LNCaP clone FGC (cell line): ENCODE measurements at regions not wholly inside any gene's neighbourhood (a gene's known extent, or its start where the extent isn't known, plus 50 kb on each side); places are given as distances from the start of the nearest gene placed in this dataset.

Experiments used
- DNase-seq: peaks from one replicate; pipeline ENCODE4 v3.0.0-alpha.2; 2011; ENCODE audit warnings: low read depth
- H3K4me3 ChIP-seq: 2 replicates; pipeline ENCODE4 v1.5.1; 2011; ENCODE audit warnings: mild to moderate bottlenecking, low read depth, low read length, control low read depth
- TF ChIP-seq, protein P1 (sequence below): IDR thresholded peaks from 2 replicates; pipeline ENCODE4 v1.5.1; 2012; ENCODE audit warnings: mild to moderate bottlenecking; ENCODE audit not compliant: control insufficient read depth, insufficient read depth; ENCODE audit errors: extremely low read depth

DNA sequence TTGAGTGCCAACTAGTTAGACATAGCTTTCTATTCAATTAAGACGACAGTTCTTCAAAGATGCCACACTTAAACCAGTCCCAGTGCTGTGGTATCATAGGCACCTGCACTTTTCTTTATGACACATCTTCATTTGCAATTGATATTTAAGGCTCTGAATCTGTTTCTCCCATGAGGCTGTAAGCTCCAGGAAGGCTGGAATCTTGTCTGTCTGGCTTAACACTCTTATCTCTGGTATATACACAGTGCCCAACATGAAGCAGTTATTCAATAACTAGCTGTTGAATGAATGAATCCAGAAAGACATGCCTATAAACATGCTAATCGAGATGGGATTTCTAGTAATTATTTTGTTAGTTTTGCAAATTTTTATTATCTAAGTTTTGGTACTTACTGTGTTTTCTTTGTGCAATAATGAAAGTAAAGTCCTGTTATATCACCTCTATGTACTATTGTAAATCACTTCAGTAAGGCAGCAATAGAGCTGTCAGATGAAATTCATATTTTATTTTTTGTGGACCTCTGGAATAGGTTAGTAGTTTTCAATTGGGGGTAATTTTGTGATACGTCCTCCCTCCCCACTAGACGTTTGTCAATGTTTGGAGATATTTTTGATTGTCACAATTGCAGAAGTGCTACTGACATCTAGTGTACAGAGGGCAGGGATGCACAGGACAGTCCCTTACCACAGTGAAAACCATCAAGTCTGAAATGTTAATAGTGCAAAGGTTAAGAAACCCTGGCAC lies 51.3 kb upstream of the STEAP4 start:
- peak; percentile 22 for DNase-seq
- TF ChIP-seq, protein P1, sequence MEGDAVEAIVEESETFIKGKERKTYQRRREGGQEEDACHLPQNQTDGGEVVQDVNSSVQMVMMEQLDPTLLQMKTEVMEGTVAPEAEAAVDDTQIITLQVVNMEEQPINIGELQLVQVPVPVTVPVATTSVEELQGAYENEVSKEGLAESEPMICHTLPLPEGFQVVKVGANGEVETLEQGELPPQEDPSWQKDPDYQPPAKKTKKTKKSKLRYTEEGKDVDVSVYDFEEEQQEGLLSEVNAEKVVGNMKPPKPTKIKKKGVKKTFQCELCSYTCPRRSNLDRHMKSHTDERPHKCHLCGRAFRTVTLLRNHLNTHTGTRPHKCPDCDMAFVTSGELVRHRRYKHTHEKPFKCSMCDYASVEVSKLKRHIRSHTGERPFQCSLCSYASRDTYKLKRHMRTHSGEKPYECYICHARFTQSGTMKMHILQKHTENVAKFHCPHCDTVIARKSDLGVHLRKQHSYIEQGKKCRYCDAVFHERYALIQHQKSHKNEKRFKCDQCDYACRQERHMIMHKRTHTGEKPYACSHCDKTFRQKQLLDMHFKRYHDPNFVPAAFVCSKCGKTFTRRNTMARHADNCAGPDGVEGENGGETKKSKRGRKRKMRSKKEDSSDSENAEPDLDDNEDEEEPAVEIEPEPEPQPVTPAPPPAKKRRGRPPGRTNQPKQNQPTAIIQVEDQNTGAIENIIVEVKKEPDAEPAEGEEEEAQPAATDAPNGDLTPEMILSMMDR: peak; percentile 84
- no peak overlapping the region for H3K4me3 ChIP-seq

DNA sequence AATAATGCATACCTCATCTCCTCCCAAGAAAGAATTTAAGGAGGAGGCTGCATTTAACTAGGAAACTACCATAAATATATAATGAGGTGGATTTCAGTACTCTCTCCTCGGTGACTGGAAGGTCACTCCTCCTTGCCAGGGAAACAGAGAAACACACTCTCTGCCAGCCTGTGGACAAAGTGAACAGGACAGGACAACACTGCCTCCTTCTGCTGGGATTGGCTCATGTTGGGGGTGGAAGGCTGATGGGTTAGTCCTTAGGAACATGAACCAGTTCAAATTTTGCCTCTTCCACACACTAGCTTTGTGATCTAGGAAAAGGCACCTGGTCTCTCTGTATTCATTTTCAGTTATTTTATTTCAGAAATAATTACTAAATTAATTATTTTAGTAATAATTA lies 50.6 kb upstream of the STEAP4 start:
- TF ChIP-seq, protein P1: peak; percentile 82
- peak; percentile 46 for DNase-seq
- H3K4me3 ChIP-seq: no peak overlapping the region
